ENCODE measurements at regions not wholly inside any gene's neighbourhood (a gene's known extent, or its start where the extent isn't known, plus 50 kb on each side); places are given as distances from the start of the nearest gene placed in this dataset.

DNA sequence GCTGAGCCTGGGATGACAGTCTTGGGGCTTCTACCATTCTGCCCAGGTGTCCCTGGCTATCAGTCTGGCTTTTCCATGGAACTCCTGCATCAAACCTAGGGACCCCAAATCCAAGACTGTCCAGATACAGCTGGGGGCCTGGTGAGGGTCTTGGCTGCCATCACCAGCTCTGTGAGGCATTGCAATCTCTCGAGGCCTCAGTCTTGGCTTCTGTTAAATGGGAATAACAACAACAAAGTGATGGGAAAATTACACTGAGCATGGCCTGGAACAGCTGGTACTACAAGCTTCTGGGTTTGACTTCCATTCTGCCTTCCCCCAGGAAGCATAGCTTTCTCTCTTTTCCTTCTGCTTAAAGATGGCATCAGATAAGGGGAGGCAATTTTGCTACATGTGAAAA is 50.0 kb upstream of the LCTL start:
- Histone ChIP-seq H3K4me3 (no peak overlapping the region), H3K27me3 (no peaks in the 10 kb centered on the region), H3K4me1 (peaks cover 9% of the 10 kb centered on the region), H3K9me3 (no peaks in the 10 kb centered on the region), H3K27ac (no peak overlapping the region), H3K36me3 (ENCODE audit: low read depth, missing control alignments) (no peaks in the 10 kb centered on the region)
- 50 to 96% methylated on average over 1 of the region's 1 CpG for WGBS, 2 donors
- TF ChIP-seq CTCF (IDR thresholded peaks at IDR 0.05) (no peak), POLR2A (IDR thresholded peaks at IDR 0.05) (no peak)
- intact Hi-C loops (cut with DNase I; ENCODE audit: low total_unique reads): no loop called here
- DNase-seq: no peak

DNA sequence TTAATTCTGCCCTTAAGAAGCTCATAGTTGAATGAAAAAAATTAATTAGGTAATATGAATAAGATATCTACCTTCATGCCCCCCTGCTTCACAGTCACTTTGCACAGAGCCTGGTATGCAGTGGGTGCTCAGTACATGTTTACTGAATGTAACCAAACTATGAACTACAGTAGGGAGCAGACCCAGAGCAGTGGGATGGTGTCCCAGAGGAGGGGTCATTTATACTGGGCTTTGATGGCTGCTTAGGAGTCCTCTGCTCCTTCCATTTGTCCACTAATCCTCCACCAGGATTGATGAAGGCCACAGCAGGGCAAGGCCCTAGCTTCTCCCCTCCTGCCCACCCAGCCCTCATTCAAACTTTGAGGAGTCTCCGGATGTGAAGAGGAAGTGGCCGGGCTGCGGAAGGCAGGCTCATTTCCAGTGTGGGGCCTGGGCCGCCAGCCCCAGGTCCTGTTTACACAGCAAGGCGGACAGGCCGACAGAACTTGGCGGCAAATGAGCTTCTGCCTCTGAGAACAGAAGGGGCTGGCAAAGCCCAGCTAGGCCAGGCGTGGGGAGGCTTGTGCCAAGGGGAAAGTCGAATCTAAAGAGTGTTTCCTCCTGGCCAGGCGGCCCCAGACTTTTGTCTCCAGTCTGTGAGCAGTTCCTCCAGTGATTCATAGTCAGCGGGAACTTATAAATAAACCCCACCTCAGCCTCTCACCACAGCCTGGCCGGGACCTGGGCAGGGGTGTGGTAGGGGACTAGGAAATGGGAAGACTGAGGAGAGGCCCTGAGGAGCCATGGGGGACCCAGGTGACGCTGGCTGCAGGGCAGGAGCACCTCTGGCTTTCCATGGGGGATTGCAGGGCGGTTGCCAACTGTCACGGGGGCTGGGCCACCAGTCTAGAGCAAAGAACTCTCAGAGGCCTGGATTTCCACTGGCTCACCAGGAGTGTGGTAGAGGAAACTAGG is 51.6 kb upstream of the LCTL start:
- peaks cover 18% of the 10 kb centered on the region for H3K4me1 ChIP-seq
- TF ChIP-seq CTCF (IDR thresholded peaks at IDR 0.05) (no peak), POLR2A (IDR thresholded peaks at IDR 0.05) (no peak)
- intact Hi-C loops (cut with DNase I; ENCODE audit: low total_unique reads): no loop called here
- no peaks in the 10 kb centered on the region for H3K27me3 ChIP-seq
- H3K27ac ChIP-seq: peak overlapping the region in 1 of 2 donors; percentile 5
- H3K9me3 ChIP-seq: no peaks in the 10 kb centered on the region
- 69 to 79% methylated on average over 14 to 15 of the region's 15 CpGs for WGBS, 2 donors
- no peak overlapping the region for H3K4me3 ChIP-seq
- DNase-seq: no peak
- H3K36me3 ChIP-seq (ENCODE audit: low read depth, missing control alignments): no peaks in the 10 kb centered on the region

DNA sequence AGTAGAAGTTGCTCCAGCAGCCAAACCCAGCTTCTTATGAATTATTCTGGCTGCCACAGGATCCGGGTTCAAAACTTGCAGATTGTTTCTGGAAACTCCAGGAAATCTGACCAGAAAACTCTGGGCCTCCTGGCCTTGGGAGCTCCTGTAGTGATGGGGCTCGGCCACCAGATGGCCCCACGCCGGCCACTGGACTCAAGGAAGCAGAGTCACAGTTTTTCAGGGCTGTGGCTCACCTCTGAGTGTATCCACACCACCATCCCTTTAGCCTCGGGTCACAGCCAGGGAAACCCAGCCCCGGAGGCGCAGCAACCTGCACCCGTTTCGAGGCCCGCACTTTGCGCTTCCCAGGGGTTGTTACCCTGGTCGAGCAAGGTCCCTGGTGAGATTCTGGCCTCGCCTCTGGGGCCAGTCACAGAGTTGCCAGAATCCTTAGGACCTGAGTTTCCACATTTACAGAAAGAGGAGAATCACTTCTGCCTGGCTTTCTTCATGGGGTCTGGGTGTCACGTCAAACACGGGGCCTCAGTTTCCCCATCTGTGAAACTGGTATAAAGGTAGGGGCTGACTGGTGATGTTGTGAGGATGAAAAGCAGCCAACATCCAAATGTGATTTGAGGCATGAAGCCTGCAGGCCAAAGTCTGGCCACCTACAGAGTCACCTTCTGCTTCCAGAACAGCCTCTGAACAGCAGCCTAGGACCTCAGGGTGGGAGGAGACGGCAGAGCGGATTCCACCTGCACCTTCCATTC is 53.5 kb upstream of the LCTL start:
- Histone ChIP-seq H3K4me1 (peaks cover 25% of the 10 kb centered on the region), H3K27ac (no peak overlapping the region), H3K36me3 (ENCODE audit: low read depth, missing control alignments) (no peaks in the 10 kb centered on the region), H3K4me3 (no peak overlapping the region), H3K27me3 (no peaks in the 10 kb centered on the region), H3K9me3 (no peaks in the 10 kb centered on the region)
- intact Hi-C loops (cut with DNase I; ENCODE audit: low total_unique reads): no loop called here
- WGBS, 2 donors: 37 to 62% methylated on average over 13 to 17 of the region's 17 CpGs
- TF ChIP-seq POLR2A (IDR thresholded peaks at IDR 0.05) (no peak), CTCF (IDR thresholded peaks at IDR 0.05) (peak; percentile 83 to 86 (median 85))
- DNase-seq: peak; percentile 87

DNA sequence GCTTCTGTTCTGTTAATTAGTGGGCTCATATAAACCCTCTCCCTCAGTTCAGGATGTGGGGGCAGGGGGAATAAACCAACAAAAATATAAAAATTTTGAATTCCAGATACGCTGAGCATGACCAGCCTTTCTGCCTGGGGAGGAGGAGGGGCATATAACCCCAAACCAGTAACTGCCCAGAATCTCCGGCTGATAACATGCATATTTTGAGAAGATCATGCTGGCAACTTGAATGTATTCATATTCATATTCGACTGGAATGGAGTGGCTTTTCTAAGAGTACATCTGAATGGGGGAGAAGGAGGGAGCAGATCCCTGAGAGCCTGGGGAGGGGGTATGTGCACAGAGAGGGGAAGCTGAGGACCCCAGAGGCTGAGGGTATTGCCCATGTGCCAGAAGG is 54.5 kb upstream of the LCTL start:
- Histone ChIP-seq H3K4me1 (peaks cover 25% of the 10 kb centered on the region), H3K27ac (no peak overlapping the region), H3K36me3 (ENCODE audit: low read depth, missing control alignments) (no peaks in the 10 kb centered on the region), H3K9me3 (no peaks in the 10 kb centered on the region), H3K27me3 (no peaks in the 10 kb centered on the region), H3K4me3 (no peak overlapping the region)
- no peak for DNase-seq
- TF ChIP-seq POLR2A (IDR thresholded peaks at IDR 0.05): no peak
- TF ChIP-seq CTCF (IDR thresholded peaks at IDR 0.05): no peak
- WGBS, 2 donors: 53 to 81% methylated on average over 3 of the region's 3 CpGs
- intact Hi-C loops (cut with DNase I; ENCODE audit: low total_unique reads): no loop called here

All from testis (tissue), 2 donors.